SU-DHL-6 (cell line): ENCODE measurements at regions not wholly inside any gene's neighbourhood (a gene's known extent, or its start where the extent isn't known, plus 50 kb on each side); places are given as distances from the start of the nearest gene placed in this dataset.

Experiments used
- H2AFZ ChIP-seq: fragments of 200-600 bp; sonication (generic); 2 replicates; pipeline ENCODE4 v1.6.1; 2014; ENCODE audit warnings: low read depth, mild to moderate bottlenecking, moderate library complexity, mixed read lengths, antibody characterized with exemption, low read length; ENCODE audit not compliant: severe bottlenecking
- H3F3A ChIP-seq: fragments of 200-600 bp; shearing (Covaris generic); 2 replicates; pipeline ENCODE4 v1.6.0; 2016; ENCODE audit warnings: antibody characterized with exemption, mild to moderate bottlenecking; ENCODE audit not compliant: insufficient read depth
- H3K27ac ChIP-seq: fragments of 200-600 bp; sonication (generic); 2 replicates; pipeline ENCODE4 v1.5.1; 2016; ENCODE audit warnings: low read depth, mild to moderate bottlenecking, low read length, moderate library complexity, mixed read lengths
- H3K27me3 ChIP-seq: fragments of 200-600 bp; sonication (generic), shearing (Covaris generic); 2 replicates; pipeline ENCODE4 v1.6.0; 2014; ENCODE audit warnings: mild to moderate bottlenecking, low read length
- H3K36me3 ChIP-seq: fragments of 200-600 bp; sonication (generic); 2 replicates; pipeline ENCODE4 v1.6.1; 2014; ENCODE audit warnings: mild to moderate bottlenecking, low read length, mixed read lengths
- H3K4me2 ChIP-seq: fragments of 300-600, 200-600 bp; shearing (Covaris generic), sonication (generic); 2 replicates; pipeline ENCODE4 v1.6.0; 2014; ENCODE audit warnings: low read length, low read depth, mild to moderate bottlenecking; ENCODE audit not compliant: poor library complexity, severe bottlenecking
- H3K4me3 ChIP-seq: fragments of 200-600 bp; sonication (generic); 2 replicates; pipeline ENCODE4 v1.5.1; 2014; ENCODE audit warnings: antibody characterized with exemption, low read length, mild to moderate bottlenecking, mixed read lengths; ENCODE audit not compliant: insufficient read depth, poor library complexity, severe bottlenecking
- H3K79me2 ChIP-seq: fragments of 200-600 bp; sonication (generic); 2 replicates; pipeline ENCODE4 v1.6.1; 2014; ENCODE audit warnings: mild to moderate bottlenecking, low read length, moderate library complexity; ENCODE audit not compliant: insufficient read depth
- H3K9ac ChIP-seq: fragments of 200-600 bp; sonication (generic); 2 replicates; pipeline ENCODE4 v1.7.0; 2014; ENCODE audit warnings: mild to moderate bottlenecking, low read length
- H3K9me2 ChIP-seq: fragments of 200-600 bp; sonication (generic); replicated peaks from 2 replicates; pipeline ENCODE4 v1.6.1; 2014; ENCODE audit warnings: low read length; ENCODE audit not compliant: insufficient read depth
- H3K9me3 ChIP-seq: fragments of 200-600 bp; sonication (generic); 2 replicates; pipeline ENCODE4 v1.6.1; 2014; ENCODE audit warnings: low read length, mixed read lengths; ENCODE audit not compliant: insufficient read depth
- H4K20me1 ChIP-seq: fragments of 200-600 bp; sonication (generic); 2 replicates; pipeline ENCODE4 v1.6.1; 2014; ENCODE audit warnings: low read depth, mild to moderate bottlenecking, antibody characterized with exemption, low read length, moderate library complexity, mixed read lengths
- EZH2phosphoT487 ChIP-seq: fragments of 200-600 bp; sonication (generic), shearing (Covaris generic); conservative IDR thresholded peaks from 2 replicates; pipeline ENCODE4 v1.6.1; 2018; ENCODE audit warnings: mild to moderate bottlenecking, antibody characterized with exemption, low read length, moderate library complexity, mixed read lengths
- TF ChIP-seq, protein P1 (sequence below): fragments of 200-600 bp; sonication (generic); IDR thresholded peaks from one replicate; pipeline ENCODE4 v1.5.1; 2017; ENCODE audit warnings: antibody characterized with exemption, mild to moderate bottlenecking, low read length, moderate library complexity; ENCODE audit not compliant: insufficient read depth, poor library complexity, severe bottlenecking

DNA sequence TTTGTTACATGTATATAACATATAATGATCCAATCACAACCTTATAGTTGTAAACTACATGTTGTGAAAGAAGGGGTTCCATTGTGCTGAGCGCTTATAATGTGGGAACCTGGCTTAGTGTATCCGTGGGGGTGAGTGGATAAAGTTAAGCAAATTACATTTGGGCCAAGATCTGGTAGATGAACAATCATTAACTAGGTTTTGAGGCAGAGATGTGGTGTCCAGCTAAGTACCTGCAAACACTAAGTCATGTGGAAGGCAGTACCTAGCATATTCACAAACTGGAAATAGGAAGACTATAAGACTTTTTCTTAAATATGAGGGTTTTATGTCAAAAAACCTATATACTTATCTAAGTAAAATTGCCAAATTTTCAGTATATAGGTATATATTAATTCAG lies 167.2 kb upstream of the PDE4B start:
- Histone ChIP-seq H3K4me2 (no peak overlapping the region), H3K9ac (no peak overlapping the region), H3K79me2 (no peaks in the 10 kb centered on the region), H3K9me2 (no peaks in the 10 kb centered on the region), H4K20me1 (no peaks in the 10 kb centered on the region), H3F3A (no peaks in the 10 kb centered on the region), H3K27ac (no peak overlapping the region), H3K9me3 (no peaks in the 10 kb centered on the region), H3K4me3 (no peak overlapping the region), H3K36me3 (no peaks in the 10 kb centered on the region), H3K27me3 (no peaks in the 10 kb centered on the region), H2AFZ (no peak overlapping the region)
- TF ChIP-seq, protein P1, sequence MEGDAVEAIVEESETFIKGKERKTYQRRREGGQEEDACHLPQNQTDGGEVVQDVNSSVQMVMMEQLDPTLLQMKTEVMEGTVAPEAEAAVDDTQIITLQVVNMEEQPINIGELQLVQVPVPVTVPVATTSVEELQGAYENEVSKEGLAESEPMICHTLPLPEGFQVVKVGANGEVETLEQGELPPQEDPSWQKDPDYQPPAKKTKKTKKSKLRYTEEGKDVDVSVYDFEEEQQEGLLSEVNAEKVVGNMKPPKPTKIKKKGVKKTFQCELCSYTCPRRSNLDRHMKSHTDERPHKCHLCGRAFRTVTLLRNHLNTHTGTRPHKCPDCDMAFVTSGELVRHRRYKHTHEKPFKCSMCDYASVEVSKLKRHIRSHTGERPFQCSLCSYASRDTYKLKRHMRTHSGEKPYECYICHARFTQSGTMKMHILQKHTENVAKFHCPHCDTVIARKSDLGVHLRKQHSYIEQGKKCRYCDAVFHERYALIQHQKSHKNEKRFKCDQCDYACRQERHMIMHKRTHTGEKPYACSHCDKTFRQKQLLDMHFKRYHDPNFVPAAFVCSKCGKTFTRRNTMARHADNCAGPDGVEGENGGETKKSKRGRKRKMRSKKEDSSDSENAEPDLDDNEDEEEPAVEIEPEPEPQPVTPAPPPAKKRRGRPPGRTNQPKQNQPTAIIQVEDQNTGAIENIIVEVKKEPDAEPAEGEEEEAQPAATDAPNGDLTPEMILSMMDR, result no peak
- no peak for TF ChIP-seq EZH2phosphoT487

DNA sequence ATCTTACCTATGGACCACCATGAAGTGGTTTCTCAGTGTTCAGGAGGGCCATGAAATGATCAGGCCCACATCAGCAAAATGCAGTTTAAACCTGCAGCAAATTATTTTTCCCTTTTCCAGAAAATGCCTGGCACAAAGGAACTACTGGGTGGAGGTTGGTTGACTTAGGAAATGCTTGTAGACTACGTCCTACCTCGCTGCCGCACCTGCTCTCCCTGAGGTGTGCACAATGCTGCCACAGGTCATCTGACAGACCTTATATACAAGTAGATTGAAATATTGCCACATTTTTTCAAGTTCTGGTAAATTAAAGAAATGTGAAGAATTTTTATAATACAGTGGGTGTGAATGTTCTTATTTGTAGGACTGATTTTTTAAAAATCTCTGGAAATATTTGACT lies 166.7 kb upstream of the PDE4B start:
- Histone ChIP-seq H3K27ac (no peak overlapping the region), H3K9me2 (no peaks in the 10 kb centered on the region), H3K36me3 (no peaks in the 10 kb centered on the region), H3K27me3 (no peaks in the 10 kb centered on the region), H3K79me2 (no peaks in the 10 kb centered on the region), H3K4me3 (no peak overlapping the region), H3K4me2 (no peak overlapping the region), H2AFZ (no peak overlapping the region), H3F3A (no peaks in the 10 kb centered on the region), H4K20me1 (no peaks in the 10 kb centered on the region), H3K9ac (no peak overlapping the region), H3K9me3 (no peaks in the 10 kb centered on the region)
- TF ChIP-seq EZH2phosphoT487, result no peak
- TF ChIP-seq, protein P1, result no peak

DNA sequence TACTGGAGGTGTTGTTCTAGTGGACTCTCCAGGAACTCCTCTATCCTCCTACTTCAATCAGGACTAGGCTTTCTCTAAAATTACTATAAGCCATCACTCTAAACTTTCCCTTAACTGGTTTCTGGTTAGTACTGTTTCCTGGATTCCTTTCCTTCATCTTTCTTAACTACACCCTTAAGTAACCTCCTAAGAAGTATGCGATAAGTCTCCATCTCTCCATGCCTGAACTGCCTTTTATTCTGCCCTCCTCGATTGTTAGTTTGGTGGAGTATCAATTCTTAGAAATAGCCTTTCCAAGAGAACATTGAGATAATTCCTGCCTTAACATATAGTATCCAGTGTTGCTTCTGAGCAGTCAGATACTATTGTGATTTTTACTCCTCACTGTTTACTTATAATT lies 162.9 kb upstream of the PDE4B start:
- no peak overlapping the region for H3K4me2 ChIP-seq
- TF ChIP-seq, protein P1, result no peak
- no peak for TF ChIP-seq EZH2phosphoT487
- H3K9ac ChIP-seq, result no peak overlapping the region

DNA sequence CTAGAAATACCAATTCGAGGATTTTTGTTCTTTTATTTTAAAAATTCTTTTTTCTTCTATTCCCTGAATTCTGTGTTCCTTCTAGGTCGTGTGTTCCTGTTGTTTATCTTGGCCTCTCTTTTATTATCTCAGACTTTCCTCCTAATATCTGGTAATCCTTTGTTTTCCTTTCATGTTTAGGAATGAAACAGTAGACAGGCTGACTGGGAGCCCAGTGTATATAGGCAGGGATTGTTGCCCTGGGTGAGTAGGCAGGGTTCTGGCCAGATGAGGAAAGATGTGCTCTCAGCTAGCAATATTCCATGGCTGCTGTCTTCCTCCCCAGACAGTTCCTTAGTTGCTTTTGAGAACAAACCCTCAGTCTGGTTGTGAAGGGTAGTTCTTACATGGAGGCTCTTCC lies 161.8 kb upstream of the PDE4B start:
- Histone ChIP-seq H3K79me2 (no peaks in the 10 kb centered on the region), H3K9me2 (no peaks in the 10 kb centered on the region), H3K36me3 (no peaks in the 10 kb centered on the region), H3K27me3 (no peaks in the 10 kb centered on the region), H3F3A (no peaks in the 10 kb centered on the region), H3K9ac (no peak overlapping the region), H3K27ac (no peak overlapping the region), H3K4me2 (no peak overlapping the region), H4K20me1 (no peaks in the 10 kb centered on the region), H2AFZ (no peak overlapping the region), H3K4me3 (no peak overlapping the region), H3K9me3 (no peaks in the 10 kb centered on the region)
- TF ChIP-seq EZH2phosphoT487, result no peak
- TF ChIP-seq, protein P1, result no peak

More for the DNA sequence above, 162.9 kb upstream of the PDE4B start:
- no peak overlapping the region for H2AFZ ChIP-seq
- no peaks in the 10 kb centered on the region for H4K20me1 ChIP-seq
- no peaks in the 10 kb centered on the region for H3K36me3 ChIP-seq
- no peak overlapping the region for H3K27ac ChIP-seq
- H3F3A ChIP-seq, result no peaks in the 10 kb centered on the region
- H3K9me3 ChIP-seq, result no peaks in the 10 kb centered on the region
- no peaks in the 10 kb centered on the region for H3K9me2 ChIP-seq
- H3K4me3 ChIP-seq, result no peak overlapping the region
- H3K79me2 ChIP-seq, result no peaks in the 10 kb centered on the region
- no peaks in the 10 kb centered on the region for H3K27me3 ChIP-seq
